GM12873 (cell line): ENCODE measurements at regions not wholly inside any gene's neighbourhood (a gene's known extent, or its start where the extent isn't known, plus 50 kb on each side); places are given as distances from the start of the nearest gene placed in this dataset.

Source experiments
- CTCF ChIP-seq: IDR thresholded peaks from 2 replicates; pipeline ENCODE4 v1.5.1; 2012; ENCODE audit warnings: low read depth, mild to moderate bottlenecking, moderate library complexity, low read length, control low read depth; ENCODE audit not compliant: insufficient read depth; ENCODE audit errors: missing control alignments

DNA sequence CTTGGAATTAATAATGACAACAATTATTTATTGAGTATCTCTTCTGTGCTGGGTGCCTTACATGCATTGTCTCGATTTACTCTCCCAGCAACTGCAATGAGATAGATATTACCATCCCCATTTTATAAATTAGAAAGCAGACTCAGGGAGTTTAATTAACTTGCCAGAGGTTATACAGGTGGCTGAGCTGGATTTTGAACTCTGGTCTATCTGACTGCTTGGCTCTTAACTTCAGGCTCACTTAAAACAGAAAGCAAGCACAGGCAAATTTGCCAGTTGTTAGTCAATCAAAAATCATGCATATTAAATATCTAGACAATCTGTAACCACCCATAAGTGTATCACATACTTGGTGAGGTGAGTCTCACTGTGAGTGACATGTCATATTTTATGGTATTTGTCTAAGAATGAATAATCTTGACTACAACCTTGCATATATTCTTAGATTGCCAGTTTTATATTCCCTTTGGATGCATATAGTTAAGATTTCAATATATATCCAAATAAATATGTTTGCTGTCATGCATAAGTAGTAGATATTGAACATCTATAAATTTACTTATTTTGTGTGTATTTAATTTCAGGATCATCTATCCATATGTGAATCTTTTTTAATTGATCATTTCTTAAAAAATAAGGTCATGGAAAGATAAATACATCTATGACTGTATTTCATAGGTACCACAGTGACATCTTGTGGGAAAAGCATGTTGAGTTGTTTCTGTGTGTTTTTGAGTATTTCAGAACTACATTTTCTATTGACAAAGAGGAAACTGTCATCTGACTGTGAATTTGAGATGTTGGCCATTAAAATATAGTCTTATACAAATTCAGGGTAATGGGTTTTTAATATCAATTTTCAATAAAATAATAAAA is 112.0 kb upstream of the ARHGAP42 start:
- no peak for TF ChIP-seq CTCF

DNA sequence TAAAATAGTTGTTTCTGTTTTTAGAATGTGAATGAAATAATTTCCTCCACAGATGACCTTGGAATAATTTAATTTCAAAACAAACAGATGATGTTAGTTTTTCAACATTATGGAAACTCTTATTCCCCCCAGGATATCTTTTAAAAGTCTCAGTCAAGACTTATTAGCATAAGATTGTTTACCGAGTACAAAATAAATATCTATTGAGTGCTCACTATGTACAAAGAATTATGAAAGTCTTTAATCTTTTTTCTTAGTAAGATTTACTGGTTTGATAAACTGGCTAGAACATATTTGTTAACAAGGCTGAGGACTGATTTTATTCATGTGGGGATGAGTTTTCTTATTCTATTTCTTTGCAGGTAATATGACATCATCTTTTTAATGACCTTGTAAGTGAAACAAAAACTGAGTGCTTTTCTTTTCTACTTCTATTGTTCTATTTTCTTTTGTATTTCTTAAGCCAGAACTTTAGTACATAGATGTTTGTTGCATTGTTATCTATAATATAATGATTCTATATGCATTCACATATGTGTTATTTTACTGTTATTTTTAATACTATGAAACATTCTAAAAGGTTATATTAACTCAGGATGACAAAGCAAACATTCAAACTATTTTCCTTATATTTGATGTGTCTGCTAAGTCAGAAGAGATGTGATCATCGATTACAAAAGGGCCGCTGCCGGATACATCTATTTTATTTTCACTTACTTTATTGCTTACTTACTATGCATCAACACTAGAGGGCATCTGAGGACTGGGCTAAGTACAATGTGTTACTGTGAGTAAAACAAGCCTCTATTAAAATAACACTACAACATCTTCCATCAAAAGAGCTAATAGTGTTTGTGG is 111.0 kb upstream of the ARHGAP42 start:
- TF ChIP-seq CTCF: peak; percentile 65

- no peak for TF ChIP-seq CTCF
These were observed 110.4 kb upstream of the ARHGAP42 start for GRCh38 chr11:100576718-100577021.

GRCh38 chr11:100578831-100579311 is 108.2 kb upstream of the ARHGAP42 start:
- TF ChIP-seq CTCF: no peak

DNA sequence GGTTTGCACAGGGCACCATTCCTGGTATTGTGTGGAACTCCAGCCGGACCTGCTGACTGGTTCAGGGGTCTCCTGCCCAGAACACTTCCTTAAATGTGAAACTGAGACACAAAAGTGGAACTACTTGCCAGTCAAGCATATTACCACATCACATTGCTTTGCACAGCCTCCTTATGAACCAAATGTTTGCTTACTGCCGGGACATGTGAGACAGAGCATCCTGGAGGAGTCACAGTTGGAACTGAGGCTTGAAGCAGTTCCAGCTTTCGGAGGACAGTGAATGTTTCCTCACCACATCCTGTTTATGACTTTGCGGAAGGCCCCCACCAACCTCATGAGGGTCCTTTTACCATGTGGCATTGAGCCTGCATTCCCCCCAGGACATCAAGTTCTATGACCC is 105.8 kb upstream of the ARHGAP42 start:
- no peak for TF ChIP-seq CTCF

- no peak for TF ChIP-seq CTCF
These were observed 102.7 kb upstream of the ARHGAP42 start for GRCh38 chr11:100584201-100584985.

DNA sequence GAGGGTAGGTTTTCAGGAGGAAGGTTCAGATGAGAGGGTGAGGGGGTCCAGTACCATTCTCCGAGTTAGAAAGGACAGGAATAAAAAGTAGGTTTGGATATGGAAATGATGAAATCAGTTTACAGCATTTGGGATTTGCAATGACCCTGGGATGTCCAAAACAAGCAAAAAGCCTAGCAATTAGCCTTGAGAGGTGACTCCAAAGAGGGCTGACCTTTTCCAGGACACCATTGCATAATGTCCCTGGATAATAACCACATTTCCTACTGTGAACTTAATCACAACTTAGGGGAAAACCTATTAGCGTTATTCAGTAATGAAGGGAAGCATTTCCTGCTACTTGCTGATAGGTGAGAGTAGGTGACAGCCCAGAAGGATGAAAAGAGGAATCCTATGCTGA is 101.4 kb upstream of the ARHGAP42 start:
- TF ChIP-seq CTCF: no peak
